Stimulated activated naive CD4-positive, alpha-beta T cell (primary cell): ENCODE measurements at regions not wholly inside any gene's neighbourhood (a gene's known extent, or its start where the extent isn't known, plus 50 kb on each side); places are given as distances from the start of the nearest gene placed in this dataset.

ENCODE experiments used
- DNase-seq, 6 experiments: peaks; one replicate each; lab custom pipeline; 2025; lab: John Stamatoyannopoulos, UW

DNA sequence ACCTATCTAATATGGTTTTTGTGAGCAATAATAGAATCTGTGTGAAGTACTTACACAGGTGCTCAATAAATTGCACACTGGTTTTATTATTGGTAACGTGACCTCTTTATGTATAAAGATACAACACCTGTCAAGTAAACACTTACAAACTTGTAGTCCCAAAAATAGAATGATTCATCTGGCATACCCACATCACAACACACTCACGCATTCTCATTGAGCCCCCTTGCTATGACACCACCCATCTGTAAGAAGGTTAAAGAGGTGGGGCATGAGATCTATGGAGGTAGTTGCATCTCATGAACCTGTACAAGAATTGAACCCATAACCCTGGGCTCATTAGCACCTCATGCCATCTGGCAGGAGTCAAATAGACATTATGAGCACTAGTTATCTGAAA, 134.9 kb upstream of the THBS1 start:
- no peak for DNase-seq

DNA sequence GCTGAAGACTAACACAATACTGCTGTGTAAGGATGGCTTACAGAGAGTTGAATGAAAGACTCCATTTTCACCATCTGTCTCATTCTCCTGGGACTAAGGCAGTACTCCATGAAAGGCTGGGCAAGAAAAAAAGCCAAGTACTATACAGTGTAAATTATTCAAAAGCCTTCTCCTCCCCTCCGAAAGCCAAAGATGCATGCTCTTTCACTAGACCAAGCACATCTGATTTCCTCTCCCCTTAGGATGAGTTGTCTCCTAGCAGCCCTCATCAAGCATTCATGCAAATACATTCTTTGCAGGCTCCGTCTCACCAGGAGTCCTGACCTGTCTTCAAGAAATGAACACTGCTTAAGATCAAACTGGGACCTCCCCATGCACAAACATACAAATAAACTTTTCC, 133.5 kb upstream of the THBS1 start:
- no peak for DNase-seq

DNA sequence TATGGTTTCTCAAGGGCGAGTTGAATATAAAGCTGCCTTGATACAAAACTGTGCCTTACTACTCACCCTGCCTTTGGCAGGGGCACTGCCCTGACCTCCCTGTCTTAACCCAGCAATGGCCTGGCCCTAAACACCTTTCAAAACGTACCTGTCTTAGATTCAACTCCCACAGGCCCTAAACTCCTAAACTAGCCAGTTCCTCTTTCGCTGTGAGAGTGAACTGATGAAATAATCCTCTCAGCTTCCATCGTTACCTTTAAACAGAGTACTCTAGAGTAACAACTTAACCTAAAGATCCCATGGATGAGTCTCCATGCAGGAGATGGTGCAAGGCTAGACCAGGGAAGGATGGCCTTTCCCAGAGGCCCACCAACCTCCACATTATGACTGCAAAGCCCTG, 133.0 kb upstream of the THBS1 start:
- no peak for DNase-seq

DNA sequence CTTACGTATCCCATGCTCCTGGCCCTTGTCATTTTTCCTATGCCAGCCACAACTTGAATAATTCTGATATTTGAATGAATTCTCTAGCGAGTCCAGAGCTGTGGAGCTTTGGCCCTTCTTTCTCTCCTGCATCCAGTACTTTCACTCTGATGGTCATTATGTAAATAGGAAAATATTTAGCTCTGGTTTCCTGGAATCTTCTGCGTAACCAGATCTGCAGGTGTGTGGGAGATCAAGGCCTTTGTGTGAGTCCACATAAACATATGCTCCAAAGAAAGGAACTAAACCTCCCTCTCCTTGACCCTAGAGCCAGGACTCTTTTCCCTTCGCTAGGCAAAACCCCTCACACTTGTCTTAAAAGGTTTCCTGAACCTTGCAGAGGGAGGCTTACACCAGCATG, 132.5 kb upstream of the THBS1 start:
- DNase-seq = no peak

DNA sequence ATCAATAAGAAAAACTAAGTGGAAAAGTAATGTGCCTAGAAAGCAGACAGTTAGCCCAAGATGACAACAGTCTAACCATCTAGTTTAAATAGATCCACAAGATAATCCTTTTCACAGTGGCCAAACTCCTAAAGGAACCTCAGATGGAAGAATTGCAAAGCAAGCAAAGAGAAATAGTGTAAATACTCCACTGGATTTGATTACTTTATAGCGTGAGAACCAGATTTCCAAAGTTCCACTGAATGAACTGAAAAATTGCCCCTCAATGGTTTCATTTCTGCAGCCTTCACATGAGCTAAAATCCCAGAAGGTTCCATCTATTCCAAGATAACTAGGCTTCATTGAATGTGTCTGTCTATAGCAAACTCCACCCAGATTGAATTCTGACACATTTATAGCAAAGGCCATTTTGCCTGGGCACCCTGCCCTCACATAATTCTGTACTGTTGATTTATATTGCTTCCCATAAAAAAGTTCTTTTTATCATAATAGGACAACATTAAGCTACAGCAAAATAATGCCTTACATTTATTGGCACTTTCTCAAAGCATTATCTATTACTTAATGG, 129.7 kb upstream of the THBS1 start:
- DNase-seq = no peak

DNA sequence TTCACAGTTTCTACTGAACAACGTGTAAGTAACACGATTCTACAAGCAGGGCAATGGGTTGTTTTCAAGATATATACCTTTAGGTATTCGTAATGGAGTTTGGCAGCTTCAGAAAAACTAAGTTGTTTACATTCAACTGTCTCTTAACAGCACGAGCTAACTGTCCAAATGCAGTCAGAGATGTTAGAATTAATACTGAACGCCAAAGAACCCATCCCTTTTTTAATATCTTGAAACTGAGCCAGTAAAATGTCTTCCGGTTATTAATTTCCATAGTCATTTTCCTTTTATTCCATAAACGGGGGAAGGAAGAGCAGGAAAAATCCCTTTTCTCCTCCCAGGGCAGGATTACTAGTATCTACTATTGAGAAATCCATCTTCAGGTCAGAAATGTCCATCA, 129.0 kb upstream of the THBS1 start:
- no peak for DNase-seq

DNA sequence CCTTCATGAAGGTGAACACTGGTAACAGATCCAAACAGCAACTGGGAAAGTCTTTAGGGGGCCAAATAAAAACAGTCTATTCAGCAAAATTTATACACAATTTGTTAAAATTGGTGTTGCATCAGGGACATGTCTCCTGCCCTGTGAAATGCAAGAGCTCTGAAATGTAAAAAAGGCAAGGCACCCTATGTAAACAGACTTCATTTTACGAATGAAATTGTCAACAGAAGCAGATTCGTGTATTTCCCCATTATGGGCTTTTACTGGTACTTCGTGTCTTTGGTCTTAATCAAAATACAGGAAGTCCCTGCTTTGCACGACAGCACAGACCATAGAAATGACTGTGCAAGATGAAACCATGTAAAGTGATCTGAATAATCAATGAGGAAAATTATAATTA, 127.3 kb upstream of the THBS1 start:
- DNase-seq = no peak

DNA sequence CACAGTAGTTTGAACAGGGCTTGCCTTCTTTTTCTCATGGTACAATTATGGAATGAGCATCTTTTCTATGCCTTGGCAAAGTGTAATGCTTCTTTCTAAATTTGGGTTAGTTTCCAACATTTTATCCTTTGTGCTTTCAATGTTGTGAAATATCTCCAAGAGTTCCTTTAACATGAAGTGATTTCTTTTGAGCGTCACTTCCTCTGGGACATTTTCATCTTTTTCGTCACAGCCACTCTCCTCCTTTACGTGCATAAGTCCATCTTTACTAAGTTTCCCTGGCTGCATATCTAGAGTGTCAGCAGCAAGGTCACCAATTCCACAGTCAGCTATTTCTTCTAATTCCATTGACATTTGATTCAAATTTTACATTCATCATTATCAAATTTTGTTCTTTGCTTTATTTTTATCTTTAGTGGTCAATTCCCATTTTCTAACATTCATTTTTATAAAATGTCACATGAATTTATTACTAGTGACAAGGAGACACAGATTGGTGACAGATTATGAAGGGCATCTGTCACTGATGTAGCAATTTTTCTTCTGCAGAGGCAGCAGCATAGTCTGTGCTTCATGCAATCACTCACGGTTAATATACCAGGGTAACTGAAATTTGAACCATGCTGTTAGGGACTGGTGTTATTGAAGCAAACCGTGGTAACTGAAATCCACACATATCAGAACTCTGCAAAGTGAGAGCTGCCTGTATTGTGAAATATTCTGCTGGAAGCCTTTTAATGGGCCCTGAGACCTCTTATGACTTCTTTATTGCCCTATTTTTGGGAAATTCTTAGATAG, 126.5 kb upstream of the THBS1 start:
- DNase-seq = no peak

DNA sequence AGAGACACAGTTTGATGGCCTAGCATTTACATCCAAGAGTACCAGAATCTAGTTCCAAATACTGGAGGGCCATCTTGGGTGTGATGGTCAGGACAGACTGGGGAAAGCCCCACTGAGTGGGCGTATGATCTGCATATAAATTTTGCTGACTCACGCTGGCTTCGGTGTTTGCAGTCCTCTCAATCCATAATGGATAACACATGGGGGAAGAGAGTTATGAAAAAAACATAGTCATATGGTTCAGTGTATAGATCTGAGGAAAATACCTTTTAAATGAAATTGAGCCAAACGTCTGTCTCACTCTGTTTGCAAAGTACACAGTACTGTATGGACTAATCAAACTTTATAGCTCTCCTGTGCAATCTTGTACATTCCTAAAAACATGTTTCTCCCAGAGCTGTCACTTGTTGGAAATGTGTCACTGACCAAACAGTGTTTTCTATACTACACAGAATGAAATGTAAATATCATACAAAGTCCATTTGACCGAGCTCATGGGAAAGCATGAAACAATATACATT, 125.3 kb upstream of the THBS1 start:
- DNase-seq = no peak

DNA sequence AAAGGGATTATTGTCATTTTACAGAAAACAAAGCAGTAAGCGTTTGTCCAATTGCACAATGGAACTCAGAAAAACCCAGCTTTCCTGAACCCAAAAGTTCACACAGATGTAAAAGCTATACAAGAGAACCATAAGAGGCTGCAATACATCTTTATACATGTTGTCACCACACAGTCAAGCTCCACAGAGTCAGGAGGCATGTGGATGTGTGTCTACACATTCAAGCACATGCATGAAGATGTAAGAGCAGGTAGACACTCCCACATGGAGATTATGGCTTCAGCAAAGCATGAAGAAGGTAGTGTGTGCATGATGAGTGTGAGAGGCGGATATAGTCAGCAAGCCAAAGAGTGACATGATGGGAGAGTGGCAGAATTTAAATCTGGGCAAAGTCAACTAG, 124.7 kb upstream of the THBS1 start:
- no peak for DNase-seq

DNA sequence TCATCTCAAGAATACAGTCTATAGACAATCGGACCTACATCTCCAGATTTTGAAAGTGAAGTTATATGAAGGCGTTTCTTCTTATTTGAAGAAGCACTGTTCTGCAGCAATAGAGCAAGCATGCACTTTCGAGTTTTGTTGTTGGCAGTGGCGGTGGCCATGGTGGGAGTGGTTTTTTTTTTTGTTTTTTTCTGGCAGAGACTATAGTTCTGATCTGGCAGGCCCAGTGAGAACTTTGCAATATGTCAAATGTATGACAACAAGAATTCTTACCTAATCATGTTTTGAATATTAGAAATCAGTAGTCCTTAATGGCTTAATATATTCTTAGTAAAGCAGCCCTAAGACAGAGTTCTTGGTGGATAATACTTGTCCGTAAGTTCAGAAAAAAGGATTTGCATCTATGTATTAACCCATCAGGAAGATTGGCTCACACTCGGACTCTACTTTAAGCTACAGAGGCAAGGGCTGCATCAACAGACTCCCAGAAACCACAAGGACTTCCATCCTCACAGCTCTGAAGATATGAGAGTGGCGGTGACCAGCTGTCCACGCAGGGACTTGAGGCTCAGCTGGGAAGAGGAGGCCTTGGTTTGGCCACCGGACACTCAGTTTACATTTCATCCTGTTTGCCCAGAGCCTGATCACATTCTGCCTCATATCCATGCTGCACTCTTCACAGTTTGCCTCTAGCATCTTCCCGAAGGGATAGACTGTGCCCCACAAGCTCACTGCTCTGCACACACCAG, 124.1 kb upstream of the THBS1 start:
- DNase-seq = no peak

DNA sequence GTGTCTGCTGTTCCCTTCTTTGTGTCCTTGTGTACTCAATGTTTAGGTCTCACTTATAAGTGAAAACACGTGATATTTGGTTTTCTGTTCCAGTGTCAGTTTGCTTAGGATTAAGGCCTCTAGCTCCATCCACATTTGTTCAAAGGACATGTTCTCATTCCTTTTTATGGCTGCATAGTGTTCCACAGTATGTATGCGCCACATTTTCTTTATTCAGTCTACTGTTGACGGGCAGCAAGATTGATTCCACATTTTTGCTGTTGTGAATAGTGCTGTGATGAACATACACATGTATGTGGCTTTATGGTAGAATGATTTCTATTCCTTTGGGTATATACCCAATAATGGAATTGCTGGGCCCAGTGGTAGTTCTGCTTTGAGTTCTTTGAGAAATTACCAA, 122.7 kb upstream of the THBS1 start:
- DNase-seq = no peak

DNA sequence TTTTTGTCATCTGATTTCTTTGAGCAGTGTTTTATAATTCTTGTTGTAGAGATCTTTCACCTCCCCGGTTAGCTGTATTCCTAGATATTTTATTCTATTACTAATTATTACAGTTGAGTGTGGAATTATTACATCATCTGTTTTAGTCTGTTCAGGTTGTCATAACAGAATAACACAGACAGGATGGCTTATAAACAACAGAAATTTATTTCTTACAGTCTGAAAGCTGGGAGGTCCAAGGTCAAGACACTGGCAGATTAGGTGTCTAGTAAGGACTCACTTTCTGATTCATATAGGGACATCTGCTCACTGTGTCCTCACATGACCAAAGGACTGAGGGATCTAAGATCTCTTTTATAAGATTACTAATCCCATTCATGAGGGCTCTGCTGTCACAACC, 121.3 kb upstream of the THBS1 start:
- no peak for DNase-seq

DNA sequence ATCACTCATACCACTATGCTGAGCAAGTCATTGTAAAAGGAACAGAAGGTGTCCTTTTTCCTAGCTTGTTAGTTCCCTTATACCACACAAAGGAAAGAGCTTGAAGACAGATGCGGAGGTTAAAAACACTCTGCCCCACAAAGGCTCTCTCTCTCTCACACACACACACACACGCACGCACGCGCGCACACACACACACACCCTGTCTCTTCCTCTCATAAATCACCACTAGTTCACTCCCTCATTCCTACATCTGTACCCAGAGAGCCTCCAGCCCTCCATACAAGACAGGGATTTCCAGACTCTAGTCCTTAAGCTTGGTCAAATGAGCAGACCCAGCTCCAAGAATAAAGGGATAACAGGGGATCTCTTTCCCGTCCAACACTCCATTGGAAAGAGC, 120.1 kb upstream of the THBS1 start:
- no peak for DNase-seq

DNA sequence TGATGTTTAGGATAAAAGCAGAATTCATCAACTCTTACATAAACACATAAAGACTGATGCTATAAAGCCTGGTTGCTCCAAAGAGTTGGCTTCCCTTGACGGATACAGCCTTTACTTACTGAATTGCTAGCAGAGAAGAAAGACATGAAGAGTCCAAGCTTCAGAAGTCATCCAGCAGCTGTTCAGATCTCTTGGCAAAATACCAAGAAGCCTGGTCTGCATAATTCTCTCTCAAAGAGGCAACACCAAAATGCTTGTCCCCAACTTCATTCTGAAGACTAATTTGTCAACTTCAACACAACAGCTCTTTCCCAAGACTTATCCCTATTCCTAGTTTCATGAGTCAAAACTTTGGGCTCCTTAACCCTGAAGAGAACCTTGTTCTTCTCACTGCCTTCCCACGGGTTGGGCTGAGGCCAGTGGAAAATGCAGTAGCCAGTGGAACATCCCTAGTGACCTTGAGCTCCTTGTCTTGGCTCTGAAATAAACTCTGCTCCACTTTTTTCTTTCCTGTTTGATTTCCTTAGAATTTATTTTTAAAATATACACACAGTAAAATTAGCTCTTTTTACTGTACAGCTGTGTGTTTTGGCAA, 119.2 kb upstream of the THBS1 start:
- no peak for DNase-seq

DNA sequence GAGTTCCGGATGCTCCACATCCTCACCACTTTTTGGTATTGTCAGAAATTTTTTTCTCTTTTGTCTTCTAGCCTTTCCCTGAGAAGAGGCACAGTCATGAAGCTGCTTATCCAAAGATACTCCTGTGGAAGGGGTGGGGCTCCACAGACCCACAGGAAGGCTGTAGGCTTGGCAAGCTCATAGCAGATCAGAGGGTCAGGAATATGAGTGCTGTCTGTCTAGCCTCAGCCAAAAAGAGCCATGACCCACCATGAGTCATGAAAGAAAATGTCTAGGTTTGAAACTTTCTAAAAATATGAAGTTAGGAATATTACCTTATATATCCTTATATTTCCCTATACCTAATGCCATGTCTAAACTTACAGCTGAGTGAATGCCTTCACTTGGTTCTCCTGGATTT, 118.2 kb upstream of the THBS1 start:
- no peak for DNase-seq

DNA sequence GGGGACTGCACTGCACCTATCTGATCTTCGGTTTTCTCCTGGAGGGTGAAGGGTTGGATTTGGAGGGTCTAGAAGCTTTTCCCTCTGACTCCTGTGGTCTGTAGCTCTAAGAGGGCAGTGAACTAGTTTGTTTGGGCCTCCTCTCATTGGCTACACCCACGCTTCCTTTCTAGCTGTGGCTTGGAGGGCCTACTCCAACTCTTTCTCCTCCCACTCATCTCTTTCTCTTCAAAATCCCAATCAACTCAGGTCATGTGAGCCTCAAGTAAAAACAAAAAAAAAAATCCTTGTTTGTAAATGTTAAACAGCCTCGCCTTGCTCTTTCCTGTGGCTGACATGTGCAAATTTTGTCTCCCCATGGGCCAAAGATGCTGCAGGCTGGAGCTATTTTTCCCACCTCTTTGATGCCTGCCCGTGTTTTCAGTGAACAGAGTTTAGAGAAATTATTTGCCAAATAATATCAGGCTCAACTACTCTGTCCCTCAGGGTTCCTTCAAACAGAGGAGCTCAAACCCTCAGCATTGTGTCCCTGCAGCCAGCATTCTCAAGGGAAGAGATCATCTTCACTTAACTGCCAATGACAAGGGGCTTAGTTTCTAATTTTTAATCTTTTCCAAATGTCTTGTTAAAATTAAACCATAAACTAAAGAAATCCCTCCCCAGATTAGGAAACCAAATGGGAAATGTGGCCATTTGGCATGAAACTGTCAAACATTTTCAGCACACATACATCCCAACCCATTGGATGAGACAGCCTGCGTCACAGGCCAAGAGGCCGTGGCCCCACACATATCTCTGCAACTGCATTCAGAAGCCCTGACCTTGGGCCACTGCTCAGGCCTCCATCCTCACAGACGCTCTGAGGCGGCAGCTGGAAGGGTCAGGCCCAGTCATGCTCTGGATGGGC, 114.8 kb upstream of the THBS1 start:
- no peak for DNase-seq

DNA sequence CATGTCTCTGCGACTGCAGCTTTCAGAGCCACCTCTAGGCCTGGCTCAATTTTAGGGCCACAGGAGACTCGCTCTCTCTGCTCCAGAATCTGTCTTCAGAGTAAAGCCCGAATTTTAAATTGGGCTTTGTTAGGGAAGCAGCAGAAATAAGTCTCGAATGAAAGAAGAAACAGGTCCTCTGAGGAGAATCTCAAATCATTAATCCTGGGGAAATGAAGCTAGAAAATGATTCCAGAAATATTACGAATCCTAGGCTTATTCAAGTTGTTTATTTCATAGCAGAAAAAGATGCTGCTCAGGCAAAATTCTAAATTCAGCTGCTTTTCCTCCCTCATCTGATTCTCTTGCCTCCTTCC, 114.2 kb upstream of the THBS1 start:
- no peak for DNase-seq

DNA sequence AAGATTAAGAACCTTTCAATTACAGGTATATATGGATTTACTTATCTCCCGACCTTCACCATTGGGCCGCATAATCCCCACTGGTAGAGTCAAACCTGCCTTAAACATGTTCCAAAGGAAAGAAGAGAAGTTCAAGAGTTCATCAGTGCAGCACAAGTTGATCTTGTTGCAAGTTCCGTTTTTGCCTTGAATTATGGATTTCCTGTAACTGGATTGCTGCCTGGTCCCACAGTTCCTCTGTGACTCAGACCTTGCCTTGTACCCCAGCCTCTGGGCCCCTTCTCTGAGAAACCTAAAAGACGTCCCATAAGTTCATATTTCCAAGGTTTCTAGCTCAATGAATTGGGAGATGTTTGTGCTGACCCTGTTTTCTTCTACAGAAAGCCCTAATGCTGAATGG, 112.5 kb upstream of the THBS1 start:
- no peak for DNase-seq

DNA sequence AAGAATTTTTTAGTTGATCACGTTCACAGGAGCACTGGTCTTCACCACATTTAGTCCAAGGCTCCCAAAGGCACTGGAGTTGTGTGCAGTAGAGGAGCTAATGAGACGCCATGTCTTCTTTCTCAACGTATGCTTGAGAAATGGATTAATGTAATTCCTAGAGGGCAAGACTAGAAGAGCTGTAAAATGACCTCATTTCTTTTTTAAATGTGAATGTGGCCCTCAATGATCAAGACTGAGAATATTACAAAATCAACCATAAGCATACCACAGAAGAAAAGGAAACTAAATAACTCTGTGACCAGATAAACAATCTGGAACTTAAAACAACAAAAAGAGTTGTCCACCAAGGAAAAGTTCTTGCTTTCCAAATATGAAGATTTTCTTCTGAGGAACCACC, 112.1 kb upstream of the THBS1 start:
- no peak for DNase-seq

DNA sequence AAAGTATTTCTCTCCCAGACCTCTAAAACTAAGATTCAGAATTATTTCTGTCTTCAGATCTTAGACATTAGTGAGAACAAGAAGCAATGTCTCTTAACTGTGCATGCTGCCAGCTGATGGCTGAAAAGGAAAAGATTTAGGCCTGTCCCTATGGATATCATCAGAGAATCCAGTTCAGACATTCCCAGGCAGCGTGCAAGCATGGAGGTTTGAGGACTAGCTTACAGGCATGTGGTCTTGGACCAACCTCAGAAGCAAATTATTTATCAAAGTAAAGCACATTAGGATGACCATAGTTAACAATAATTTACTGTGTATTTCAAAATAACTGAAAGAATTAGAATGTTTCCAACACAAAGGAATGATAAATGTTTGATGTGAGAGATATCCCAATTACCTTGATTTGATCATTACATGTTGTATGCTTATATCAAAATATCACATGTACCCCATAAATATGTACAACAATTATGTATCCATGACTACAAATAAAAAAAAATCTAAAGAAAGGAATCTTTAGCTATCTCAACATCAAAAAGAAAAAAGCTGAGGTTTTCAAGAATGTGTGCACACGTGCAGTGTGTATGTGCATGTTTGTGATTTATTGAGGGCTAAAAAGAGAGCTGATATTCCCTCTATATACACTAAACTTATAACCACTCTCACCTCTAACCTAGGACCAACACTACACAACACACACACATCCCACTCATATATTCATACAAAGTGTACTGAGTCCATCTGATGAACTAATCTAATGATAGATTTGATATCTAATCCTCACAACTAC, 108.9 kb upstream of the THBS1 start:
- no peak for DNase-seq
